ENCODE measurements at regions not wholly inside any gene's neighbourhood (a gene's known extent, or its start where the extent isn't known, plus 50 kb on each side); places are given as distances from the start of the nearest gene placed in this dataset.

DNA sequence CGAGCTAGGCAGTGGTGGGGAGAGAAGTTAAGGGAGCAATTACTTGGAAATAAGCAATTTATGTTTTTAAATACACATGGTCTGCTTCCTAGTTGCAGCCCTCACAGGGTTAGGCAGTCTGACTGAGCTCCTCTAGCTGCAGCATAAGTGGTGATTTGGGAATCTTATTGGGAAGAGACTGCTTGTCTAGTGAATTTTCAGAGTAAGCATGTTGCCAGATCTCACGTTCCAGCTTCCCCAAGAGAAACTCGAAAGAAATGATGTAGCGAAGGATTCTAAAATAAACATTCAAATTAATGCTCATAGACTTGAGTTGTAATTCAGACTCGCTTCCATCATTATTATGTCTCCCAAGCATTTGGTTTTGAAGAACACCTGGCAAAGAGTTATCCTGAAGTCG, 440.2 kb downstream of the ATP23 start:
- TF ChIP-seq, protein P1, sequence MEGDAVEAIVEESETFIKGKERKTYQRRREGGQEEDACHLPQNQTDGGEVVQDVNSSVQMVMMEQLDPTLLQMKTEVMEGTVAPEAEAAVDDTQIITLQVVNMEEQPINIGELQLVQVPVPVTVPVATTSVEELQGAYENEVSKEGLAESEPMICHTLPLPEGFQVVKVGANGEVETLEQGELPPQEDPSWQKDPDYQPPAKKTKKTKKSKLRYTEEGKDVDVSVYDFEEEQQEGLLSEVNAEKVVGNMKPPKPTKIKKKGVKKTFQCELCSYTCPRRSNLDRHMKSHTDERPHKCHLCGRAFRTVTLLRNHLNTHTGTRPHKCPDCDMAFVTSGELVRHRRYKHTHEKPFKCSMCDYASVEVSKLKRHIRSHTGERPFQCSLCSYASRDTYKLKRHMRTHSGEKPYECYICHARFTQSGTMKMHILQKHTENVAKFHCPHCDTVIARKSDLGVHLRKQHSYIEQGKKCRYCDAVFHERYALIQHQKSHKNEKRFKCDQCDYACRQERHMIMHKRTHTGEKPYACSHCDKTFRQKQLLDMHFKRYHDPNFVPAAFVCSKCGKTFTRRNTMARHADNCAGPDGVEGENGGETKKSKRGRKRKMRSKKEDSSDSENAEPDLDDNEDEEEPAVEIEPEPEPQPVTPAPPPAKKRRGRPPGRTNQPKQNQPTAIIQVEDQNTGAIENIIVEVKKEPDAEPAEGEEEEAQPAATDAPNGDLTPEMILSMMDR (IDR thresholded peaks at IDR 0.05 in 2 of 3, conservative IDR thresholded peaks at IDR 0.05 in 1 of 3; ENCODE audit: borderline replicate concordance in 1 of 3, insufficient read depth in 1 of 3, low read depth in 2 of 3, low read length in 2 of 3) = no peak
- TF ChIP-seq EZH2 (IDR thresholded peaks at IDR 0.05) = no peak
- no peak for TF ChIP-seq MAX (IDR thresholded peaks at IDR 0.05)
- TF ChIP-seq TCF7L2 (IDR thresholded peaks at IDR 0.05; ENCODE audit: borderline replicate concordance, extremely low read depth, insufficient read depth, insufficient read length) = no peak
